Stomach smooth muscle (tissue), 2 donors: ENCODE measurements at regions not wholly inside any gene's neighbourhood (a gene's known extent, or its start where the extent isn't known, plus 50 kb on each side); places are given as distances from the start of the nearest gene placed in this dataset.

Source experiments
- H3K27ac ChIP-seq: one replicate; pipeline ENCODE4 v1.7.0; 2013; ENCODE audit warnings: mild to moderate bottlenecking, low read length, inconsistent platforms
- H3K27me3 ChIP-seq, 2 donors: one replicate each; pipeline ENCODE4 v1.7.0; 2013; ENCODE audit warnings: low read length in 2 of 2; ENCODE audit not compliant: insufficient read depth in 2 of 2, control insufficient read depth in 1 of 2
- H3K36me3 ChIP-seq, 2 donors: one replicate each; pipeline ENCODE4 v1.7.0; 2013; ENCODE audit warnings: low read length in 2 of 2; ENCODE audit not compliant: control insufficient read depth in 2 of 2, insufficient read depth in 2 of 2
- H3K4me1 ChIP-seq: one replicate; pipeline ENCODE4 v1.7.0; 2013; ENCODE audit warnings: low read length; ENCODE audit not compliant: control insufficient read depth, insufficient read depth
- H3K4me3 ChIP-seq, 2 donors: one replicate each; pipeline ENCODE4 v1.7.0; 2013; ENCODE audit warnings: low read length in 2 of 2
- H3K9ac ChIP-seq, 2 donors: one replicate each; pipeline ENCODE4 v1.7.0; 2013; ENCODE audit warnings: low read length in 2 of 2, mild to moderate bottlenecking in 1 of 2
- H3K9me3 ChIP-seq, 2 donors: one replicate each; pipeline ENCODE4 v1.7.0; 2013; ENCODE audit warnings: low read length in 2 of 2; ENCODE audit not compliant: control insufficient read depth in 2 of 2
- donor health status: healthy.
- donor health status: Pancreatic carcinoma.

DNA sequence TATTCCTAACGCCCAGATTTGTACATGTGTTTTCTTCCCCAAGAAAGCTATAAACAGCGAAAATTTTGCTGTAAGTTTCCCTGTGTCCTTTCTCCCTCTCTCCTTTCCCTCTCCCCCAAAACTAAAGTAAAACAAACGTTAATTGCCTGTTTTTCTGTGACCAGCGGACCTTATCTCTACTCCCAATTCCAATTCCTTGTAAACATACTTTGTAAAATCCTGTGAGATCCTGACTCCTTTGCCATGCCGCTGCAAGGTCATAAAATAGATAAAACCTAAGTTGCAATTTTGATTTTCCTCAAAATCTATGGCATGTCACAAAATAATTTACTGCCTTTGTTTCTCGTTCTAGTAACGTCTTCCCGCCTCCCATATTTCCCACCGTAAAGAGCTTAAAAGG, 217.6 kb downstream of the USP6NL start:
- no peaks in the 10 kb centered on the region for H3K27me3 ChIP-seq
- H3K9me3 ChIP-seq, result peaks cover 0 to 3% of the 10 kb centered on the region in 2 donors

DNA sequence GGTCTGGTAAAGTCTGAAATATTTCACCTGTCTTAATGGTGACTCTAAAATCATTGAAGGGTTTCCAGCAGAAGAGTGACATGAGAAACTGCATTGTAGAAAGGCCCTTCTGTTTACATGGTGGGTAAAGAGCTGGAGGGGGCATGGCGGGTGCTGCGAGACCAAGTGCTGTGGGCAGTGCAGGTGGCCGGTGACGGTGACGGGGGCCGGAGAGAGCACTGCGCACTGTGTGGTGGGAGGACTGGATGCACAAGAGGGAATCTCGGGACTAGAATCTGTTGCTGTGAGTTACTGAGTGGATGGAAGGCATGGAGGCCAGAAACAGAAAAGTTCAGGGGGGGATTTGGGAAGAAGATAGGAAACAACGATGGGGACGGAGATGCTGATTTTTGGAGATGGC, 218.7 kb downstream of the USP6NL start:
- no peaks in the 10 kb centered on the region for H3K27me3 ChIP-seq
- H3K36me3 ChIP-seq, result no peaks in the 10 kb centered on the region
- no peak overlapping the region for H3K9ac ChIP-seq
- H3K4me1 ChIP-seq, result peaks cover 3% of the 10 kb centered on the region
- H3K4me3 ChIP-seq, result no peak overlapping the region
- H3K9me3 ChIP-seq, result no peaks in the 10 kb centered on the region
- H3K27ac ChIP-seq, result no peak overlapping the region

More for the DNA sequence above, 217.6 kb downstream of the USP6NL start:
- Histone ChIP-seq H3K9ac (no peak overlapping the region), H3K36me3 (no peaks in the 10 kb centered on the region), H3K4me1 (peaks cover 6% of the 10 kb centered on the region), H3K4me3 (no peak overlapping the region), H3K27ac (no peak overlapping the region)

DNA sequence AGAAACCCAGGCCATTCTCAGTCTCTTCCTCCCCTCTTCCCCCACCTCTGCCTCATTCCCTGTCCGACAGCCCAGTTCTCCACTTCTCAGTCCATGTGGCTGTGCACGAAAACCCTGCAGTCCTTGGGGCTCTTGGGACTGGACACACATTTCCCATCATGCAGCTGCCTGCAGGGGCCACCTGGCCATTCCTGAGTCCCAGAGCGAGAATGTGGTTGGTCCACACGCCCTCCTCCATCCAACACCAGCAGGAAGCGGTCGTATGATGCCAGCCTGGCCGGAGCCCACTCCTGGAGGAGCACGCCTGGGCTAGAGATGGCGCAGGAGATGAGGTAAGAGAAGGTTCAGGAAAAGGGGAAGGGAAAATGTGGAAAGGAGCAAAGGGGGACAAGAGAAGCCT, 222.5 kb downstream of the USP6NL start:
- Histone ChIP-seq H3K27ac (no peak overlapping the region), H3K9me3 (no peaks in the 10 kb centered on the region)

DNA sequence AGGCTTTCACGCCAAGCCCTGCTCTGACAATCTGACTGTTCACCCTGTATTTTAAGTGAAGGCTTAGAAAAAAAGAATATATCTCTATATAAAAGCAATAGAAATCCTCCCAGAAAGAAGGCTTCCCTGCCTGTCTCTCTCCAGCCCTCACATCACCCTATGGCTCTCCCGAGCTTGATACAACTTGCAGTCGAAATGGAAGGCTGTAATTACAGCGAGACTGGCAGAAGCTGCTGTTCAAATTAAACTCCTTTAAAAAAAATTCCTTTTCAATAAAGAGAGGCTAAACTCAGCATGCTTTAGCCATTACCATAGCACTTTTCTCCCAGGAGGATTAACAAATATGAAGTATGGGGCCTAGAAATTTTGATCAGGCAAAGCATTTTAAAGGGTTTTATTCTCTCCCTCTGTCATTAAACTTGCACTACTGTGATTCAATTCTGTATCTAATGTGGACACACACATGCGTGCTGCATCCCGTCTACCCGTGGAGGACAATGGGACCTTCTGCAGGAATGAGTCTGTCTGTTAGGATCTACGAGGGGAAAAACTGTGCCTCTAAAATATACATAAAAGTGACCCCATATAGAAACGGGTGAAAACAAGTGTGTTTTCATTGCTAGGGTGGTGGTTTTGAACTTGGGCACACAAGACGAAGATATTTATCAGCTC, 223.8 kb downstream of the USP6NL start:
- no peak overlapping the region for H3K4me3 ChIP-seq
- H3K36me3 ChIP-seq, result no peaks in the 10 kb centered on the region
- peaks cover 0 to 2% of the 10 kb centered on the region in 2 donors for H3K9me3 ChIP-seq
- H3K9ac ChIP-seq, result no peak overlapping the region
- no peaks in the 10 kb centered on the region for H3K4me1 ChIP-seq
- H3K27me3 ChIP-seq, result no peaks in the 10 kb centered on the region
- no peak overlapping the region for H3K27ac ChIP-seq

More for the DNA sequence above, 222.5 kb downstream of the USP6NL start:
- no peaks in the 10 kb centered on the region for H3K36me3 ChIP-seq
- H3K27me3 ChIP-seq, result no peaks in the 10 kb centered on the region
- no peak overlapping the region for H3K9ac ChIP-seq
- no peak overlapping the region for H3K4me3 ChIP-seq
- H3K4me1 ChIP-seq, result no peaks in the 10 kb centered on the region

DNA sequence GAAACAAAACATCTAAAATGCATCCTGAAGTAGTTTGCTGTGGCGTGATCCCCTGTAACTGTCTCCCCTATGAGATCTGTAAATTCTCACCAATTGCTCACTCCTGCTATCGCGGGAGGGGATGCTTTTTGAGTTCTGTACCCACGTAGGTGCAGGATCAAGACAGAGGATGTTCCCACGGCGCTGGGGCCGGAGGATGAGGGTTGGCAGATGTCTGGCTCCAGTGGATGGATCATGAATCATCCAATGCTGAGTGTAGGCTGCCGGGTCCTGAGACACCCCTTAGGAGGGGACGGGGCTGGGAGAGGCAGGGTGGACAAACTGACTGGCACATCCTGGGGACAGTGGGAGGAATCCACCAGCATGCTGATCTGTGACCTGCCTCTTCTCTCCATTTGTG, 224.4 kb downstream of the USP6NL start:
- Histone ChIP-seq H3K4me3 (no peak overlapping the region), H3K9ac (no peak overlapping the region), H3K4me1 (no peaks in the 10 kb centered on the region), H3K27ac (no peak overlapping the region), H3K36me3 (no peaks in the 10 kb centered on the region), H3K27me3 (no peaks in the 10 kb centered on the region), H3K9me3 (peaks cover 0 to 2% of the 10 kb centered on the region in 2 donors)
